ENCODE measurements at regions not wholly inside any gene's neighbourhood (a gene's known extent, or its start where the extent isn't known, plus 50 kb on each side); places are given as distances from the start of the nearest gene placed in this dataset.

DNA sequence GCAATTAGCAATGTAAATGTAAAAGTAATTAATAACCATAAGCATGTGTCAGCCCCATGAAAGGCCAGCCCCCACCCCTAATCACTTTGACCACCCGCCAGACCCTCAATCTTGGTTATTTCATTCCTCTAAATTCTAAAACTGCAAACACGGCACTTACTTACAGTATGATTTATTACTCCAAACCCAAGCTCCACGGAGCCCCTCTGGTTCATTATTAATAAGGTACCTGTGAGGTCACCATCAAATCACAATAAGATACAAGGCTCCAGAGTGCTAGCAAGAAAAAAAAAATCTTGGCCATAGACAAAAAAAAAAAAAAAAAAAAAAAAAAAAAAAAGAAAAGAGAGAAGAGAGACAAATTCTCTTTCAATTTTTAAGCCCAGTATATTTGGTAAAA, 879.5 kb downstream of the TDRD15 start (continued):
- TF ChIP-seq EGR2 (tag by site-specific recombination; IDR thresholded peaks at IDR 0.05; ENCODE audit: low read depth) (no peak), BCL6B (tag by site-specific recombination; IDR thresholded peaks at IDR 0.05) (no peak), ZNF133 (tag by site-specific recombination; IDR thresholded peaks at IDR 0.05) (no peak), ZNF433 (tag by site-specific recombination; IDR thresholded peaks at IDR 0.05; ENCODE audit: low read depth) (no peak), ZNF112 (tag by site-specific recombination; IDR thresholded peaks at IDR 0.05) (no peak), ZNF658 (tag by site-specific recombination; IDR thresholded peaks at IDR 0.05) (no peak)
- TF ChIP-seq, protein P1, sequence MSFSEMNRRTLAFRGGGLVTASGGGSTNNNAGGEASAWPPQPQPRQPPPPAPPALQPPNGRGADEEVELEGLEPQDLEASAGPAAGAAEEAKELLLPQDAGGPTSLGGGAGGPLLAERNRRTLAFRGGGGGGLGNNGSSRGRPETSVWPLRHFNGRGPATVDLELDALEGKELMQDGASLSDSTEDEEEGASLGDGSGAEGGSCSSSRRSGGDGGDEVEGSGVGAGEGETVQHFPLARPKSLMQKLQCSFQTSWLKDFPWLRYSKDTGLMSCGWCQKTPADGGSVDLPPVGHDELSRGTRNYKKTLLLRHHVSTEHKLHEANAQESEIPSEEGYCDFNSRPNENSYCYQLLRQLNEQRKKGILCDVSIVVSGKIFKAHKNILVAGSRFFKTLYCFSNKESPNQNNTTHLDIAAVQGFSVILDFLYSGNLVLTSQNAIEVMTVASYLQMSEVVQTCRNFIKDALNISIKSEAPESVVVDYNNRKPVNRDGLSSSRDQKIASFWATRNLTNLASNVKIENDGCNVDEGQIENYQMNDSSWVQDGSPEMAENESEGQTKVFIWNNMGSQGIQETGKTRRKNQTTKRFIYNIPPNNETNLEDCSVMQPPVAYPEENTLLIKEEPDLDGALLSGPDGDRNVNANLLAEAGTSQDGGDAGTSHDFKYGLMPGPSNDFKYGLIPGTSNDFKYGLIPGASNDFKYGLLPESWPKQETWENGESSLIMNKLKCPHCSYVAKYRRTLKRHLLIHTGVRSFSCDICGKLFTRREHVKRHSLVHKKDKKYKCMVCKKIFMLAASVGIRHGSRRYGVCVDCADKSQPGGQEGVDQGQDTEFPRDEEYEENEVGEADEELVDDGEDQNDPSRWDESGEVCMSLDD (tag by site-specific recombination; IDR thresholded peaks at IDR 0.05), result no peak

- ChIA-PET POLR2A (no interaction called here), CTCF (no interaction called here)
- no peak for TF ChIP-seq ZNF548 (tag by site-specific recombination; IDR thresholded peaks at IDR 0.05)
- TF ChIP-seq ZNF785 (tag by site-specific recombination; IDR thresholded peaks at IDR 0.05), result no peak
- no peak for TF ChIP-seq ZNF571 (tag by site-specific recombination; IDR thresholded peaks at IDR 0.05)
- no peak for TF ChIP-seq ZNF48 (tag by site-specific recombination; IDR thresholded peaks at IDR 0.05)
- TF ChIP-seq ZNF223 (tag by site-specific recombination; IDR thresholded peaks at IDR 0.05), result no peak
- no peak for TF ChIP-seq ZNF19 (tag by site-specific recombination; IDR thresholded peaks at IDR 0.05; ENCODE audit: low read depth)
- TF ChIP-seq ZBTB20 (tag by site-specific recombination; IDR thresholded peaks at IDR 0.05), result no peak
- TF ChIP-seq, protein P2, sequence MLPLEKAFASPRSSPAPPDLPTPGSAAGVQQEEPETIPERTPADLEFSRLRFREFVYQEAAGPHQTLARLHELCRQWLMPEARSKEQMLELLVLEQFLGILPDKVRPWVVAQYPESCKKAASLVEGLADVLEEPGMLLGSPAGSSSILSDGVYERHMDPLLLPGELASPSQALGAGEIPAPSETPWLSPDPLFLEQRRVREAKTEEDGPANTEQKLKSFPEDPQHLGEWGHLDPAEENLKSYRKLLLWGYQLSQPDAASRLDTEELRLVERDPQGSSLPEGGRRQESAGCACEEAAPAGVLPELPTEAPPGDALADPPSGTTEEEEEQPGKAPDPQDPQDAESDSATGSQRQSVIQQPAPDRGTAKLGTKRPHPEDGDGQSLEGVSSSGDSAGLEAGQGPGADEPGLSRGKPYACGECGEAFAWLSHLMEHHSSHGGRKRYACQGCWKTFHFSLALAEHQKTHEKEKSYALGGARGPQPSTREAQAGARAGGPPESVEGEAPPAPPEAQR (tag by site-specific recombination; IDR thresholded peaks at IDR 0.05), result no peak
- TF ChIP-seq ZNF585B (tag by site-specific recombination; IDR thresholded peaks at IDR 0.05), result no peak
- no peak for TF ChIP-seq ZEB2 (tag by site-specific recombination; IDR thresholded peaks at IDR 0.05)
- TF ChIP-seq, protein P3, sequence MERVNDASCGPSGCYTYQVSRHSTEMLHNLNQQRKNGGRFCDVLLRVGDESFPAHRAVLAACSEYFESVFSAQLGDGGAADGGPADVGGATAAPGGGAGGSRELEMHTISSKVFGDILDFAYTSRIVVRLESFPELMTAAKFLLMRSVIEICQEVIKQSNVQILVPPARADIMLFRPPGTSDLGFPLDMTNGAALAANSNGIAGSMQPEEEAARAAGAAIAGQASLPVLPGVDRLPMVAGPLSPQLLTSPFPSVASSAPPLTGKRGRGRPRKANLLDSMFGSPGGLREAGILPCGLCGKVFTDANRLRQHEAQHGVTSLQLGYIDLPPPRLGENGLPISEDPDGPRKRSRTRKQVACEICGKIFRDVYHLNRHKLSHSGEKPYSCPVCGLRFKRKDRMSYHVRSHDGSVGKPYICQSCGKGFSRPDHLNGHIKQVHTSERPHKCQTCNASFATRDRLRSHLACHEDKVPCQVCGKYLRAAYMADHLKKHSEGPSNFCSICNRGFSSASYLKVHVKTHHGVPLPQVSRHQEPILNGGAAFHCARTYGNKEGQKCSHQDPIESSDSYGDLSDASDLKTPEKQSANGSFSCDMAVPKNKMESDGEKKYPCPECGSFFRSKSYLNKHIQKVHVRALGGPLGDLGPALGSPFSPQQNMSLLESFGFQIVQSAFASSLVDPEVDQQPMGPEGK (tag by site-specific recombination; IDR thresholded peaks at IDR 0.05), result no peak
- TF ChIP-seq ZBTB44 (tag by site-specific recombination; IDR thresholded peaks at IDR 0.05), result no peak
- no peak for TF ChIP-seq ZXDB (tag by site-specific recombination; IDR thresholded peaks at IDR 0.05)
- Histone ChIP-seq H3K4me1 (ENCODE audit: control insufficient read depth, insufficient read depth, low read length) (no peaks in the 10 kb centered on the region), H3K36me3 (ENCODE audit: control insufficient read depth in 2 of 2, insufficient read depth in 1 of 2, low read length in 2 of 2) (no peaks in the 10 kb centered on the region), H3K9me3 (ENCODE audit: control insufficient read depth, insufficient read depth, low read depth, low read length) (no peaks in the 10 kb centered on the region), H3K4me3 (ENCODE audit: low read depth, low read length) (no peak overlapping the region), H3K27ac (ENCODE audit: extremely low read depth, low read depth, low read length) (no peak overlapping the region)
Observed at GRCh38 chr2:22011048-22011447, 887.3 kb downstream of the TDRD15 start.

All from HEK293 (cell line).